SK-N-SH (cell line): ENCODE measurements at regions not wholly inside any gene's neighbourhood (a gene's known extent, or its start where the extent isn't known, plus 50 kb on each side); places are given as distances from the start of the nearest gene placed in this dataset.

ENCODE experiments used
- EP300 ChIP-seq, 2 experiments: IDR thresholded peaks; 2 replicates each; pipeline versions ENCODE4 v1.4.0 to v1.6.1; 2012; ENCODE audit warnings: borderline replicate concordance in 1 of 2, low read depth in 1 of 2, low read length in 1 of 2
- RFX5 ChIP-seq: IDR thresholded peaks from 2 replicates; pipeline ENCODE4 v1.6.1; 2012; ENCODE audit warnings: mild to moderate bottlenecking, improper control_type of control experiment, low read length
- TF ChIP-seq, protein P1 (sequence below): IDR thresholded peaks from 2 replicates; pipeline ENCODE4 v1.4.0; 2012; ENCODE audit warnings: low read depth, borderline replicate concordance
- TF ChIP-seq, protein P2 (sequence below): fragments of 200-600 bp; sonication (generic); IDR thresholded peaks from 2 replicates; pipeline ENCODE4 v1.6.1; 2017; ENCODE audit warnings: antibody characterized with exemption, mild to moderate bottlenecking, moderate library complexity
- TF ChIP-seq, protein P3 (sequence below): fragments of 150-350 bp; IDR thresholded peaks from 2 replicates; pipeline ENCODE4 v1.6.1; 2017; ENCODE audit warnings: antibody characterized with exemption, low read length, low read depth, borderline replicate concordance
- TF ChIP-seq, protein P4 (sequence below): fragments of 150-350 bp; IDR thresholded peaks from 2 replicates; pipeline ENCODE4 v1.6.1; 2016; ENCODE audit warnings: mild to moderate bottlenecking, low read depth, low read length

DNA sequence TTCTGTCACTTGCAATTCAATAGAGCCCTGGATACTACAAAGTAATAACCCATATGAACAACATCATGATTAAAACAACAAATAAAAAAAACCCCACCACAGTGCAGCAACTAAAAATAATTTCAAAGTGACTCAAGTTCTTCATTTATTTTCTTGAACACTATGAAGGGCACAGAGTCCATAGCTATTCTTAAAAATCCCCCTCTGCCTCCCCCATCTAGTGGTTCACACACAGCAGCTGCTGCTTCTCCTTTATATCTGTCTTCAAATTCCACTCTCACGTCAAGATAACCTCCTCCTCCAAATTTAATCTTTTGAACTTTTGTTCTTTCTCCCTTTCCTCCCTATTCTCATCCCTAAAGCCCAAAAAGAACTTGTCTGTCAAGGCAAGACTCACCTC is 591.3 kb downstream of the ZEB2 start:
- TF ChIP-seq, protein P1, sequence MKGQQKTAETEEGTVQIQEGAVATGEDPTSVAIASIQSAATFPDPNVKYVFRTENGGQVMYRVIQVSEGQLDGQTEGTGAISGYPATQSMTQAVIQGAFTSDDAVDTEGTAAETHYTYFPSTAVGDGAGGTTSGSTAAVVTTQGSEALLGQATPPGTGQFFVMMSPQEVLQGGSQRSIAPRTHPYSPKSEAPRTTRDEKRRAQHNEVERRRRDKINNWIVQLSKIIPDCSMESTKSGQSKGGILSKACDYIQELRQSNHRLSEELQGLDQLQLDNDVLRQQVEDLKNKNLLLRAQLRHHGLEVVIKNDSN: no peak
- TF ChIP-seq RFX5: no peak
- TF ChIP-seq, protein P2, sequence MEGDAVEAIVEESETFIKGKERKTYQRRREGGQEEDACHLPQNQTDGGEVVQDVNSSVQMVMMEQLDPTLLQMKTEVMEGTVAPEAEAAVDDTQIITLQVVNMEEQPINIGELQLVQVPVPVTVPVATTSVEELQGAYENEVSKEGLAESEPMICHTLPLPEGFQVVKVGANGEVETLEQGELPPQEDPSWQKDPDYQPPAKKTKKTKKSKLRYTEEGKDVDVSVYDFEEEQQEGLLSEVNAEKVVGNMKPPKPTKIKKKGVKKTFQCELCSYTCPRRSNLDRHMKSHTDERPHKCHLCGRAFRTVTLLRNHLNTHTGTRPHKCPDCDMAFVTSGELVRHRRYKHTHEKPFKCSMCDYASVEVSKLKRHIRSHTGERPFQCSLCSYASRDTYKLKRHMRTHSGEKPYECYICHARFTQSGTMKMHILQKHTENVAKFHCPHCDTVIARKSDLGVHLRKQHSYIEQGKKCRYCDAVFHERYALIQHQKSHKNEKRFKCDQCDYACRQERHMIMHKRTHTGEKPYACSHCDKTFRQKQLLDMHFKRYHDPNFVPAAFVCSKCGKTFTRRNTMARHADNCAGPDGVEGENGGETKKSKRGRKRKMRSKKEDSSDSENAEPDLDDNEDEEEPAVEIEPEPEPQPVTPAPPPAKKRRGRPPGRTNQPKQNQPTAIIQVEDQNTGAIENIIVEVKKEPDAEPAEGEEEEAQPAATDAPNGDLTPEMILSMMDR: no peak
- TF ChIP-seq, protein P3, sequence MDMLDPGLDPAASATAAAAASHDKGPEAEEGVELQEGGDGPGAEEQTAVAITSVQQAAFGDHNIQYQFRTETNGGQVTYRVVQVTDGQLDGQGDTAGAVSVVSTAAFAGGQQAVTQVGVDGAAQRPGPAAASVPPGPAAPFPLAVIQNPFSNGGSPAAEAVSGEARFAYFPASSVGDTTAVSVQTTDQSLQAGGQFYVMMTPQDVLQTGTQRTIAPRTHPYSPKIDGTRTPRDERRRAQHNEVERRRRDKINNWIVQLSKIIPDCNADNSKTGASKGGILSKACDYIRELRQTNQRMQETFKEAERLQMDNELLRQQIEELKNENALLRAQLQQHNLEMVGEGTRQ: no peak
- TF ChIP-seq, protein P4, sequence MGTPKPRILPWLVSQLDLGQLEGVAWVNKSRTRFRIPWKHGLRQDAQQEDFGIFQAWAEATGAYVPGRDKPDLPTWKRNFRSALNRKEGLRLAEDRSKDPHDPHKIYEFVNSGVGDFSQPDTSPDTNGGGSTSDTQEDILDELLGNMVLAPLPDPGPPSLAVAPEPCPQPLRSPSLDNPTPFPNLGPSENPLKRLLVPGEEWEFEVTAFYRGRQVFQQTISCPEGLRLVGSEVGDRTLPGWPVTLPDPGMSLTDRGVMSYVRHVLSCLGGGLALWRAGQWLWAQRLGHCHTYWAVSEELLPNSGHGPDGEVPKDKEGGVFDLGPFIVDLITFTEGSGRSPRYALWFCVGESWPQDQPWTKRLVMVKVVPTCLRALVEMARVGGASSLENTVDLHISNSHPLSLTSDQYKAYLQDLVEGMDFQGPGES: no peak
- no peak for TF ChIP-seq EP300 (IDR thresholded peaks at IDR 0.05; ENCODE audit: borderline replicate concordance in 1 of 2, low read depth in 1 of 2, low read length in 1 of 2)
